ENCODE measurements at regions not wholly inside any gene's neighbourhood (a gene's known extent, or its start where the extent isn't known, plus 50 kb on each side); places are given as distances from the start of the nearest gene placed in this dataset.
"Not testable (repeated sequence)": the region's sequence is repeated elsewhere in the genome, so short reads cannot be mapped to it uniquely, and the experiment has no call there.

DNA sequence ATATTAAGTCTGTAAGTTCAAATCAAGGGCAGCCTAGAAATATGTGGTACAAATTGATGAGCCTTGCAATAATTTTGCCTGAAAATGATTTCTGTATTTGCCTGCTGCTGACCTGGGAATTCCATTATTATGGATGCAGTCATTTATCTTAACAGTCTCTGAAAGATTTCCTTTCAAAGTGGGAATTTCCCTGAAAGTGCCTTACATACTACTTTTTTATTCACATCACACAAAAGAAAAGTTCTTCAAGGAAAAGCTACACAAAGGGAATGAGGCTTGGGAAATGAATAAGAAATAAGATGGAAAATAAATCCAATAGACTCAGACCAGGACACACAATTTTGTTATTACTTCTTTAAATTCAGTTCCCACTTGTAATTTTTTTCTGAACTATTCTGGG is 537.8 kb upstream of the PTGER4 start:
- DNase-seq (ENCODE audit: low read depth) = no peak

DNA sequence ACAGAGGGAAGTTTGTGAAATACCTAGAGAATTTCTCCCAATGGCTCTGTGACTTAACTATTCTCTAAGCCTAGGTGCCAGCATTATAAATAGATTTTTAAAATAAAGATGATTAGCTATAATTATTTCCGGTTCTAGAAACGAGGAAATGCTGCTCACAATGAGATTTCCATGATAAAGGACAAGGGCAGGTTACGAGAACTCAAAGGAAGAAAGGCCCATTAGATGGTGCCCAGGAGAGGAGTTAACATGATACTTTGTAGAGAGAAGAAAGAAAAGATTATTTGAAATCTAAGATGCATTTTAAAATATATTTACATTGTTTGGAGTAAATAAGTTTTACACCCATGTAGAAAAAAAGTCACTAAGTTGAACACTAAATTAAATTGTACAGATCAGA is 538.3 kb upstream of the PTGER4 start:
- no peak for DNase-seq (ENCODE audit: low read depth)

DNA sequence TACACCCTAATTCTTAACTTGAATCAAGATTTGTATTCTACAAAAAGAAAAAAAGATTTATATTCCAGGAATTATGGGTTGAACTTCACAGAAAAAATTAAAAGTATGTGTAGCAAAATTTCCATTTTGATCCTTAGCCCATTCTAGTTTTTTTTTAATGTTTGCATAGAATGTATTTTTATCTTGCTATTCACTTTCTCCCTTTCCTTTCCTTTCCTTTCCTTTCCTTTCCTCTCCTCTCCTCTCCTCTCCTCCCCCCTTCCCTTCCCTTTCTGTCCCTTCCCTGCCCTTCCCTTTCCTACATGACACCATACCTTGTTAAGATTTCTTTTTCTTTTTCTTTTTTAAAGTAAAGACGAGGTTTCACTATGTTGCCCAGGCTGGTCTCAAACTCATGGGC is 542.5 kb upstream of the PTGER4 start:
- no peak for DNase-seq (ENCODE audit: low read depth)

GRCh38 chr5:40134883-40135520 is 544.7 kb upstream of the PTGER4 start:
- no peak for DNase-seq (ENCODE audit: low read depth)

- peak; percentile 17 for DNase-seq (ENCODE audit: low read depth)
Observed at GRCh38 chr5:40124367-40124766, 555.3 kb upstream of the PTGER4 start.

DNA sequence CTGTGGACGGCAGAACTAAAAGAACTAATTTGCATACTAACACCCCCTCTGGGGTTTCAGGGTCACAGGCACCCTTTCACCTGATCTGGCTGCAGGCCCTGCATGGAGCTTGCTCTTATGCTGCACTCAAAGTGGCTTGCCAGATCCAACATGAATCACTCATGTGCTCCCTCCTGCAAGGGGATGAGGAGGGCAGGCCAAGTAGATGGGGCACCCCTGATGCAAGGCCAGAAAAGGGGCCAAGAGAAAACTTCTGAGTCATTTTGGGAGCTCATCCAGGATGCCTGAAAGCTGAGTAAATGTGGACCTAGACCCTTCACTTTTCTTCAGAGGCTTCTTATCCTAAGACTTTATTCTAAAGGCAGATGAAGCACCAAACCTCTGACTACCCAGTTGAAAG is 558.5 kb upstream of the PTGER4 start:
- DNase-seq (ENCODE audit: low read depth) = no peak

- no peak for DNase-seq (ENCODE audit: low read depth)
Observed at GRCh38 chr5:40112875-40113274, 566.8 kb upstream of the PTGER4 start.

DNA sequence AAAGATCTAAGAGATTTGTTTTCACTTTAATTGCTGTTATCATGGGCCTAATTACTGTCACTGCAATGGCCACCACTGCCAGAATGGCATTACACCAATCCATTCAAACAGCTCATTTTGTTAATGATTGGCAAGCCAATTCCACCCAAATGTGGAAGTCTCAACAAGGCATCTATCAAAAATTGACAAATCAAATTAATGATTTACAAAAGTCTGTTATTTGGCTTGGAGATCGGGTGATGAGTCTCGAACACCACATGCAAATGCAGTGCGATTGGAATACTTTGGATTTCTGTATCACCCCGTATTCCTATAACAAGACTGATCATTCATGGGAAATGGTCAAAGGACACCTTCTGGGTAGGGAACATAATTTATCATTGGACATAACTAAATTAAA is 568.7 kb upstream of the PTGER4 start:
- DNase-seq (ENCODE audit: low read depth) = not testable (repeated sequence)

DNA sequence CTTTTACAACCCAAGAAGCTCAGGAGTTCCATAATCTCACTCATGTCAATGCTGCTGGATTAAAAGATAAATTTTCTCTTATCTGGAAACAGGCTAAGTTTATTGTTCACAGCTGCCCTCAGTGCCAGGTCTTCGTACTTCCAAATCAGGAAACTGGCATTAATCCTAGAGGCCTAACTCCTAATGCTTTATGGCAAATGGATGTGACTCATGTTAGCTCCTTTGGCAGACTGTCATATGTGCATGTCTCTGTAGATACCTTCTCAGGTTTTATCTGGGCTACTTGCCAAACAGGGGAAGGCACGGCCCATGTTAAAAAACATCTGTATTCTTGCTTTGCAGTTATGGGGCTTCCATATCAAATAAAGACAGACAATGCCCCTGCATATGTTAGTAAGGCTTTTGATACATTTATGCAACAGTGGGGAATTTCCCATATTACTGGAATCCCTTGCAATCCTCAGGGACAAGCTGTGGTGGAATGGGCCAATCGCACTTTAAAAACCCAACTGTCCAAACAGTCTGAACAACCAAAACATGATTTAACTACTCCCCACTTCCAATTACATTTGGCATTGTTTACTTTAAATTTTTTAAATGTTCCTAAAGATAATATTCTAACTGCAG is 570.8 kb upstream of the PTGER4 start:
- DNase-seq (ENCODE audit: low read depth) = peak; percentile 58

GRCh38 chr5:40107786-40108185 is 571.9 kb upstream of the PTGER4 start:
- not testable (repeated sequence) for DNase-seq (ENCODE audit: low read depth)

DNA sequence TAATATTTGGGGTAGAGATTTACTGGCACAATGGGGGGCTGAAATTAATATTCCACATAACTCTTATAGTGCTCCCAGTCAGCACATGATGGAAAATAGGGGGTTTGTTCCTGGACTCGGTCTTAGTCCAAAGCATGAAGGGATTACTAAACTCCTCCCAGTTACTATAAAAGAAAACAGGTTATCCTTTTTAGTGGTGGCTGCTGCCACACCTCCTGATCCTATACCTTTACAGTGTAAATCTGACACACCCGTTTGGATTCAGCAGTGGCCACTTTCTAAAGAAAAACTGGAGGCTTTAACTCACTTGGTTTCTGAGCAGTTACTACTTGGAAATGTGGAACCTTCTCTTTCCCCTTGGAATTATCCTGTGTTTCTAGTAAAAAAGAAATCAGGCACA is 572.9 kb upstream of the PTGER4 start:
- no peak for DNase-seq (ENCODE audit: low read depth)

DNA sequence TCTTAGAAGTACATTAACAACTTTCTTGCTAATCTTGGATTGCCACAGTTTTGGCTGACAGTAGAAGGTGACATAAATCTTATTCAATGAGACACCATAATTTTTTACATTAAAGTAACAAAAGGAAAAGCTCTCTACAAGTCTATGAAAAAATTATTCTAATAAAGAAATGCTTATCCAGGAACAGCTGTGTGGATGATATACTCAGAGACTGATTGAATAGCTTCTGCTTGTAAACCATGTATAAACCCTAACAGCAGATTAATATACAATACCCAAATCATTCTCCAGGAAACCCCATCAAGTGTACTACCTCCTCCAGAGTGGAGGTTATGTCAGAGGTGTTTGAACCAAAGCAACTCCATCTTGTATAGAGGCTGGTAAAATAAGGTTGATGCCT is 581.4 kb upstream of the PTGER4 start:
- DNase-seq (ENCODE audit: low read depth) = no peak

DNA sequence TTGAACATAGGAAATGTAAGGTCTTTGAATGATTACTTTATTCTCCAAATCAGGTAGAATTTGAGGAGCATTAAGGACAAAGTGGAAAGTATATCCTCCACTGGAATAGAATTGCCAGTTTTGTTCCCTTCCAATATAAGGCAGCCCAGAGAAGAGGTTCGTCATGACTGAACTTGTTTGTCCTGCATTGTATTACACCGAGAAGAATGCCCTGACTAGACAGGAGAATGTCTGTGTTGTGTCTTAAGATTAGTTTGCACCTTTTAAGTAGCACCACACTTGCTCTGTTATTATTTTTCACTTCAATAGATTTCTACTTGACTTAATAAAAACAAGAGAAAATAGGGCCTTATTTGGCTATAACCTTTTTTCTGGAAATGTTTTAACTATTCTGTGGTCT is 586.2 kb upstream of the PTGER4 start:
- DNase-seq (ENCODE audit: low read depth) = no peak

- peak; percentile 19 for DNase-seq (ENCODE audit: low read depth)
Observed at GRCh38 chr5:40089269-40089668, 590.4 kb upstream of the PTGER4 start.

DNA sequence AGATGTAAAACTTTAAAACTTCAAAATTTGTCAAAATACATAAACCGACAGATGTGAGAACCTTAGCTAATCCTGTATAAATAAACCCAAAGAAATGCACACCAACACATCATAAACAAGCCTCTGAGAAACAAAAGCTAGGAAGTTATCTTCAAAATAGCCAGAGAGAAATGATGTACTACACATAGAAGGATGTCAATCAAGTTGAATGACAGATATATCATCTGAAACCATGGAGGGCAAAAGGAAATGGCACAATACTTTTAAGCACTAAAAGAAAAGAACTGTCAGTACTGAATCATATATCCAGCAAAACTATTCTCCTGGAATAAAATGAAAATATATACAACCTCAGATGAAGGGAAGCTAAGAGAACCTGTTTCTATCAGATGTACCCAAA is 595.1 kb upstream of the PTGER4 start:
- DNase-seq (ENCODE audit: low read depth) = no peak

DNA sequence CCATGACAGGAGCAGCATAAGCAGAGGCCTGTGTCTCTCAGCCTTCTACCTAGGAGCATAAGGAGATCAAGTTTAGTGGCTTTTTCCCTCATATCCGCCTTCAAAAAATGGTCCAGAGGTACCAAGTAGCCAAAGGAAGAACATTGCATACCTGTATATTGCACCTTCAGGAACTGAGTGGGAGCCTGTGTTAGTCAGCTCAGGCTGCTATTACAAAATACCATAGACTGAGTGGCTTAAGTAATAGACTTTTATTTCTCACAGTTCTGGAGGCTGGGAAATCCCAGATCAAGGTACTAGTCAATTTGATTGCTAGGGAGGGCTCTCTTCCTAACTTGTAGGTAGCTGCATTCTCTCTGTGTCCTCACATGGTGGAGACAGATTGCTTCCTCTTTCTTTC is 597.4 kb upstream of the PTGER4 start:
- DNase-seq (ENCODE audit: low read depth) = no peak

- no peak for DNase-seq (ENCODE audit: low read depth)
Observed at GRCh38 chr5:40080191-40080590, 599.5 kb upstream of the PTGER4 start.

- no peak for DNase-seq (ENCODE audit: low read depth)
Observed at GRCh38 chr5:40078898-40079575, 600.7 kb upstream of the PTGER4 start.

DNA sequence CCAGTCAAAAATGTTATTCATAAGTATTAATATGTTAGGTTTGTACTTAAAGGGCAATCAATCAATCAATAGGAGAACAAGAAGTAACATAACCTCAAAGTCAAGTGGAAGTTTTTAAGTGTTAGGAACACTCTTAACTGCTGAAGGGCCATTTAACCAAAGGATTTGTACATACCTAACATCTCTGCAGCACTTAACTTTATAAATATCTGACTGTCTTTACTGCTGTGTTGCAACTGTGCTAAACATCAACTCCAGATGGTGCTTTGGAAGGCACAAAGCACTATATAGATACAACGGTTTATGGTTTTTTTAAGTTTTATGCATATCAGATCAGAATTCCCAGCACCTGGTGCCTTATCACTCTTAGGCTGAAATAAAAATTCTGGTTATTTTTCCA is 604.9 kb upstream of the PTGER4 start:
- DNase-seq (ENCODE audit: low read depth) = no peak

DNA sequence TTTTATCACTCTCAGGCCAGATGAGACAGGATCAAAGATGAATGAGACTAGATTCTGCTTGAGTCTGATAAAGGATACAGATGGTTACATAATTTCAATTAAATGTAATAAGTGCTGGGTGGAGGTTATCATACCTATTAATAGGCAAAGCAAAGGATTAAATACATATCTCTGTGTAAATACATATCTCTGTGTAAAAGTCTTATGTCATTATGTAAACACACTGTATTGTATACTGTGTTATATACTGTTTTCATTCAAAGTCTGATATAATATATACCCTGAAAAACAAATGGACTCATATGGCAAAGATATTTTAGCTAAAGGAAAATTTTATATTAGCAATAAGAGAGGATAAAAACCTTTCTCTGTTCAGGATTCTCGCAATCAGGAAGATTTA is 605.8 kb upstream of the PTGER4 start:
- DNase-seq (ENCODE audit: low read depth) = no peak

- no peak for DNase-seq (ENCODE audit: low read depth)
Observed at GRCh38 chr5:40071870-40072269, 607.8 kb upstream of the PTGER4 start.

GRCh38 chr5:40066616-40067015 is 613.1 kb upstream of the PTGER4 start:
- no peak for DNase-seq (ENCODE audit: low read depth)

GRCh38 chr5:40052808-40053207 is 626.9 kb upstream of the PTGER4 start:
- peak; percentile 40 for DNase-seq (ENCODE audit: low read depth)
